A673 (cell line): ENCODE measurements at regions not wholly inside any gene's neighbourhood (a gene's known extent, or its start where the extent isn't known, plus 50 kb on each side); places are given as distances from the start of the nearest gene placed in this dataset.

ENCODE experiments used
- BruUV-seq: library from RNA; stranded (reverse); fragments of 400-500 nt; replicated peaks from 2 replicates; lab custom pipeline; 2021; lab: Mats Ljungman, UMichigan
- CTCF ChIA-PET: fragments of 300-600 bp; sonication (Branson Sonifier 250); formaldehyde crosslinking; loops from one replicate; lab custom pipeline; 2022; ENCODE audit warnings: antibody characterized with exemption; lab: Charles Lee
- POLR2A ChIA-PET: fragments of 300-600 bp; sonication (Branson Sonifier 250); formaldehyde crosslinking; loops from one replicate; lab custom pipeline; 2022; ENCODE audit warnings: antibody characterized with exemption; ENCODE audit not compliant: low non-redundant PET; lab: Charles Lee
- DNase-seq: peaks from one replicate; pipeline ENCODE4 v3.0.0-alpha.2; 2015; ENCODE audit warnings: low spot score
- H3K27ac ChIP-seq: fragments of 200-600 bp; sonication (generic); 2 replicates; pipeline ENCODE4 v1.5.1; 2016; ENCODE audit warnings: mixed run types, low read depth, mild to moderate bottlenecking, mixed read lengths, antibody characterized with exemption, low read length; ENCODE audit not compliant: poor library complexity, severe bottlenecking
- H3K27me3 ChIP-seq: fragments of 200-600 bp; sonication (generic); replicated peaks from 2 replicates; pipeline ENCODE4 v1.6.1; 2017; ENCODE audit warnings: mixed run types, low read depth, mild to moderate bottlenecking, mixed read lengths, antibody characterized with exemption, low read length; ENCODE audit not compliant: insufficient read depth, poor library complexity
- H3K36me3 ChIP-seq: fragments of 200-600 bp; sonication (generic); 2 replicates; pipeline ENCODE4 v1.6.1; 2016; ENCODE audit warnings: mixed run types, mild to moderate bottlenecking, mixed read lengths, antibody characterized with exemption, low read length; ENCODE audit not compliant: insufficient read depth, poor library complexity, severe bottlenecking
- H3K4me1 ChIP-seq: fragments of 200-600 bp; sonication (generic); 2 replicates; pipeline ENCODE4 v1.6.1; 2017; ENCODE audit warnings: mixed run types, mild to moderate bottlenecking, mixed read lengths, antibody characterized with exemption, low read length; ENCODE audit not compliant: insufficient read depth, poor library complexity, severe bottlenecking
- H3K4me3 ChIP-seq: fragments of 200-600 bp; sonication (generic); 2 replicates; pipeline ENCODE4 v1.5.1; 2016; ENCODE audit warnings: low read depth, mixed run types, mild to moderate bottlenecking, mixed read lengths, low read length; ENCODE audit not compliant: poor library complexity, severe bottlenecking
- H3K9me3 ChIP-seq: fragments of 200-600 bp; sonication (generic); 2 replicates; pipeline ENCODE4 v1.6.1; 2016; ENCODE audit warnings: mixed run types, low read depth, mild to moderate bottlenecking, mixed read lengths, antibody characterized with exemption, low read length; ENCODE audit not compliant: poor library complexity, severe bottlenecking
- CTCF ChIP-seq: fragments of 300-800, 200-600 bp; sonication (generic); conservative IDR thresholded peaks from 2 replicates; pipeline ENCODE4 v1.5.1; 2017; ENCODE audit warnings: low read depth, mild to moderate bottlenecking, antibody characterized with exemption, low read length, moderate library complexity, mixed read lengths
- EZH2 ChIP-seq: fragments of 200-600 bp; sonication (generic); IDR thresholded peaks from 2 replicates; pipeline ENCODE4 v1.6.1; 2017; ENCODE audit warnings: borderline replicate concordance, low read depth, mild to moderate bottlenecking, mixed read lengths, antibody characterized with exemption, low read length; ENCODE audit not compliant: poor library complexity, severe bottlenecking
- intact Hi-C: fragments of 100-400 bp; cut with micrococcal nuclease; formaldehyde crosslinking; loops from one replicate; pipeline ENCODE4 v1.10.0; 2022; ENCODE audit not compliant: unreplicated experiment

- POLR2A ChIA-PET, result no interaction called here
- no peaks in the 10 kb centered on the region for H3K27me3 ChIP-seq
- intact Hi-C loops, result no loop called here
- no peak for DNase-seq
- H3K4me1 ChIP-seq, result no peaks in the 10 kb centered on the region
- no peaks in the 10 kb centered on the region for H3K9me3 ChIP-seq
- no TSS peak for BruUV-seq
- CTCF ChIA-PET, result no interaction called here
- H3K4me3 ChIP-seq, result no peak overlapping the region
- H3K27ac ChIP-seq, result no peak overlapping the region
- H3K36me3 ChIP-seq, result no peaks in the 10 kb centered on the region
- TF ChIP-seq CTCF (no peak), EZH2 (no peak)
These were observed 95.6 kb upstream of the WDR17 start for GRCh38 chr4:175970072-175970471.

GRCh38 chr4:175970724-175971123 lies 94.9 kb upstream of the WDR17 start:
- no peaks in the 10 kb centered on the region for H3K9me3 ChIP-seq
- DNase-seq, result no peak
- no peaks in the 10 kb centered on the region for H3K27me3 ChIP-seq
- H3K27ac ChIP-seq, result no peak overlapping the region
- H3K4me1 ChIP-seq, result no peaks in the 10 kb centered on the region
- intact Hi-C loops, result no loop called here
- H3K36me3 ChIP-seq, result no peaks in the 10 kb centered on the region
- POLR2A ChIA-PET, result no interaction called here
- TF ChIP-seq EZH2 (no peak), CTCF (no peak)
- no TSS peak for BruUV-seq
- CTCF ChIA-PET, result no interaction called here
- no peak overlapping the region for H3K4me3 ChIP-seq

GRCh38 chr4:175971388-175972179 lies 94.1 kb upstream of the WDR17 start:
- no peaks in the 10 kb centered on the region for H3K27me3 ChIP-seq
- H3K4me3 ChIP-seq, result no peak overlapping the region
- ChIA-PET CTCF (no interaction called here), POLR2A (no interaction called here)
- no TSS peak for BruUV-seq
- no peaks in the 10 kb centered on the region for H3K36me3 ChIP-seq
- peak; percentile 1 for DNase-seq
- no peak for TF ChIP-seq CTCF
- no peak for TF ChIP-seq EZH2
- no peaks in the 10 kb centered on the region for H3K4me1 ChIP-seq
- no peaks in the 10 kb centered on the region for H3K9me3 ChIP-seq
- H3K27ac ChIP-seq, result no peak overlapping the region
- intact Hi-C loops, result no loop called here
